NCI-H1436 (cell line): ENCODE measurements at regions not wholly inside any gene's neighbourhood (a gene's known extent, or its start where the extent isn't known, plus 50 kb on each side); places are given as distances from the start of the nearest gene placed in this dataset.

ENCODE experiments used
- DNase-seq: peaks from one replicate; lab custom pipeline; 2025; lab: John Stamatoyannopoulos, UW

DNA sequence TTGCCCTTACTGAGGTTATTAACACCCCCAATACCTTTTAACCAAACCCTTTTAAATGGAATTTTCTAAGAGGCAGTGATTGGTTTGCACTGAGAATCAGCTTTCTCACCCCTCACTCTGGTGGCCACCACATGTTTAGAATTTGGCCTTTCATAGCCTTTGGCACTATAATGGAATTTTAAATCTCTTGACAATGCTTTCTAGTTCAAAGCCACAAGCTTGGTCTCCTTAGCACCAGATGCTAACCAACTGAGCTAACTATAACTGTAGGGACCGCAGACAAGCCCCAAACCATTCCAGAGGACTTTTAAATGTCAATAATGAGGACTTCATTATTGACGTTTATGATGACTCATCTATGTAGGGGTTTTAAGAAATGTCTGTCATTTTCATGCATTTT lies 238.7 kb upstream of the SNX7 start:
- no peak for DNase-seq

DNA sequence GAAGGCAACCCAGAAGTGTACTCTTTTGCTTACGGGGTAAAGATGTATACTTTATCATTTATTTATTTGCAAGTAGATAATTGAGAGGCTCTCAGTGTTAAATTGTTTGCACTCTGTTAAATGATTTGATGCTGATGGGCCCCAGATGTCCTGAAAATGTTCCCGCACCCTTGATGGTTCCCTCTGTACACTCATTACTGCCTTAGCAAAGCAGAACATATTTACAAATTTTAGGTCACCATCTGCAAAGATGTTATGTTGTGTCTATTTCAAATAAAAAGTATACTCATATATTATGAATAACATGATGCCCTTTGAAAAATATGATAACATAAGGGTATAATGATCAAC lies 240.5 kb upstream of the SNX7 start:
- DNase-seq: no peak

DNA sequence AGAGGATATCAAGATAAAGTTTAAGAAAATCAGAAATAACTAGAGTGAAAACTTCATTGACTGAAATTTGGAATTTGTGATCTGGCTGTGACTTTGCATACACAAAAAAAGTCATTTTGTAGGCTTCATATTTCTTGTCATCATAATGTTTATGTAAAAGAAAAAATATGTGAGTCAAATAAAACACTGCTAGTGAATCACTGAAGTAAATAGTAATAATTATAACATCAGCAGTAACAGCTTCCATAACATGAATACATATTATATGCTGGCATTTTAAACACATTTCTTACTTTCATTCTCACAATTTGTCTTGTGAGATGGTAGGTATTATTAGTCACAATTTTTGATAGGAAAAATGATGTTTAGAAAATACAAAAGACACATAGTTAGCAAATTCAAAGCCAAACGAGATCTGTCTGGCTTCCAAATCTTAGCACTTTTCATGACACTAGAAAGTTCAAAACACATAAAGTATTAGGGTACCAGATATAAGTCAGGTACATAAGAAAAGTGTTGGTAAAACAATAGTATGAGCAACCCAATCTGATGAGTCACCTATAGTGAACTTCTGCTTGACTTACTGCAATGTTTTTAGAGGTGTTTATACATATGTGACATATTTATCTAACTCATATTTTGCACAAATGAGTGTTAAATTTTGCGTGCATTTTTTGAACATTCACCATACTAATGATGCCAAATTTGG lies 241.0 kb upstream of the SNX7 start:
- DNase-seq: no peak

DNA sequence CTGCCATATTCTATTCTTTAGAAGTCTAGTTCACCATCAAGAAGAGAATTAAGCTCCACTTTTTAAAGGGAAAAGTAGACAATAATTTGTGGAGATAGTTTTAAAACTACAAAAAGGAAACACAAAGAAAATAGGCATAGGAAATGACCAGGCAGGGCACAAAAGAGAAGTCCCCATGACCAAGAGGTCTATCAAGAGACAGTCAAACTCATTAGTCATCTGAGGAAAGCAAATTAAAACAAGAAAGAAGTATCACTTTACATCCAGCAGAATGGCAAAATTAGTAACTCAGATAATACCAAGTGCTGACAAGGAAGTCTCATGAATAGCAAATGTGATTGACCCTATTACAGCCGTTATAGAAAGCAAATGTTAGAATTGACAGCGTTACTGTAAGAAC lies 243.7 kb upstream of the SNX7 start:
- DNase-seq: no peak

DNA sequence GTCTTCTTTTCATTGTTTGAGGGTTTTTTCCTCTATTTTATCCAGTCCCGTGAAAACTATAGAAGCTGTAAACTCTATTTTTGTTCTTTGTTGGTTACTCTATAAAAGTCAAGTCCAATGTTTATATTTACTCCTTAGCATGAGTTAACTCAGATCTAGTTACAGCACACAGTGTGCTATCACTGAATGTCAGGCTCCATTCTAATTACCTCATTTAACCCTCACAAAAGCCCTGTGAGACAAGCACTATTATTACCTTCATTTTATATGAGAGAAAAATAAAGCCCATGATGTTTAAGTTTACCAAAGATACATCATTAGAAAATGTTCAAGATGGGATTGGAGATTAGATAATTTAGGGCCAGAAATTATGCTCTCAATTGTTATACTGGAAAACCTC lies 251.4 kb upstream of the SNX7 start:
- peak; percentile 43 for DNase-seq

DNA sequence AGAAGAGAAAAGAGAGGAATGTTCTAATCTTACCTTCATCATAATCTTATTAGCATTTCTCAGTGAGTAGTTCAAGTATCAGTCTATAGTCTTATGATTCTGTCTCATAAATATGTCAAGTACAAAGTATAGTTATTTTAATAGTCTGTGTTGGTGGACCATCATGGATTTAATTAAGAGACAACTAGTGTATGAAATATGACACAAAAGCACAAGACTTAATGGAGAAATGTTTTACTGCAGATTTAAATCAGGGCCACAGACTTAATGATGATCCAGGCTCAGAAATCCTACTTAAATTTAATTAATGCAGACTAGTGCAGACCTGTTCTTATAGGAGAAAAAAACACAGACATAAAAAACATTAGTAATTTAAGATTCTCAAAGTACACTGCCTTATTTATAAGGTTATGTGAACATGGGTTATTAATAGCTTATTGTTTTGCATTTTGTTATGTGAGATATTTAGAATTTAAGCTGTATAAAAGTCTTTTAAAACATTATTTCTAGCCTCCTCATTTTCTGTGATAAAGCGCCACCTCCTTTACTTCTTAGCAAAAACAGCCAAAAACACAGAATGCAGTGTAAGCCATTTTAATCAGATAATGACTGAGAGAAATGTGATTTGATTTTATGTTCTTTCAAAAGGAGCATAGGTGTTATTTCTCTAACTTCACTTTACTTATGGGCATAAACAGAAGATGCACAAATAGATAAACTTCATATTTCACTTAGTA lies 255.0 kb upstream of the SNX7 start:
- no peak for DNase-seq

DNA sequence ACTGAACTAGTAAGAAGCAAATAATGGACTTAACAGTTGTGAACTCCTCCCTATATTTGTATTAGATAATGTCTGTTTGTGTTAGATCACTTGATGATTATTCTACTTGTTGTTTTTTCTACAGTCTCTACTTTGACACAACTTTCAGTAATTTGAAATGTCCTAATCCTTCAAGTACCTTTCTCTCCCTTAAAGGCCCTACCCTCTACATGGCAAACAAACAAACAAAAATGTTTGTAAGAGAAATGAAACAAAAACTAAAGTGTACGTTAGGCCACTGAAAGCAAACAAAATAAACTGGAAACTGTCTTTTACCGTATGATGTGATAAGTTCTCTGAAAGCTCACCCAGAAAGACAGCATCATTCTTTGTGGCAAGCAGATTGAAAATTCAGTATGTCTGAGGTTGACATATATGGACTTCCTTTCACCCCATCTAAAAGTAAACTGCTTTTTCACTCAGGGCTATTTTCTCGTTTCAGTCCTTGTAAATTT lies 255.9 kb upstream of the SNX7 start:
- no peak for DNase-seq

DNA sequence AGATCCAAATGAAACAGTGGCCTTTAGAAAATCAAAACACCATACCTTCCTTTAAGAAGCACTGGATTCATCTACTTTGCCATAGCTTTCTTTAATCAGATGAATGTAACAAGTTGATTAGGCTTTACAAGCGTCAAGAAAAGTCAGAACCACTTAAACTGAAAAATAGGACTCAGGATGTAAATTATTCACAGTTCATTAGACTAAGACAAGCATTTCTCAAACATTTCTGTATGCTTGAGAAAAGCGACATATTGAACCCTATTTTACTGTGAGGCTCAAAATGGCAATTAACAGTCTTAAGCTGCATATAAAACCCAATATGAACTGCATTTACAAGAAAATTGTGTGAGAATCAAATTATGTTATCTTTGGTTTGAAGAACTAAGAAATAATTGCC lies 256.7 kb upstream of the SNX7 start:
- DNase-seq: no peak

DNA sequence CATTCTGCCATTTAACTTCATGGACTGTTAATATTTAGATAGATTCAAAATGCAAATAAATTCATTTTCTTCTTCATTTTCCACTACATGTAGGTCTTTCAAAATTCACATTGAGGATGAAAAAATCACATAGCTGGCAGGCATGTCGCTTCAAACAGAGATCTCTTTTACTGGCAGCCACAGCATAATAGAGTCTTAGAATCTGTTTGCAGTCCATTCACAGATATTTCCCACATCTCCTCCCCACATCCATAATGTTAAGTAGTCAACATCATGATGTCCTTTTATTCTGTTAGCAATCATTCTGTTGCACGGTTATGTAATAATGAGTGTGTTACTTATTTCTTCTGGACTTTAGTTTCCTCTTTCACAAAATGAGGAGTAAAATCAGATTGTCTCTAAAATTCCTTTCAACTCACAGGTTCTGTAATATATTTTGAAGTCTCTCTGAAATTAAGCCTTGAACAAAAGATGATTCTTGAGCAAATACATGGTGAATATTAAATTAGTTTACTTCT lies 257.5 kb upstream of the SNX7 start:
- no peak for DNase-seq

DNA sequence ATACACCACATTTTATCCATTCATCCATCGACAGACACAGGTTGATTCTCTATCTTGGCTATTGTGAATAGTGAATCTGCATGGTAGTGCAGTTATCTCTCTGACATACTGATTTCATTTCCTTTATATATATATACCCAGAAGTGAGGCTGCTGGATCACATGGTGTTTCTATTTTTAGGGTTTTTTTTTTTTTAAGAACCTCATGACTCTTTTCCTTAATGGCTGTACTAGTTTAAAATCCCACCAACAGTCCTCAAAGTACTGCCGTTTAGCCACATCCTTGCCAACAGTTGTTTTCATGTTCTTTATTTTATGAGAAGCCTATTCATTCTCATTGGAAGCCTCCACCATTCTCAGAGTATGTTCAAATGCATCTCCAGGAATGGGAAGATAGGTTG lies 258.7 kb upstream of the SNX7 start:
- DNase-seq: no peak

DNA sequence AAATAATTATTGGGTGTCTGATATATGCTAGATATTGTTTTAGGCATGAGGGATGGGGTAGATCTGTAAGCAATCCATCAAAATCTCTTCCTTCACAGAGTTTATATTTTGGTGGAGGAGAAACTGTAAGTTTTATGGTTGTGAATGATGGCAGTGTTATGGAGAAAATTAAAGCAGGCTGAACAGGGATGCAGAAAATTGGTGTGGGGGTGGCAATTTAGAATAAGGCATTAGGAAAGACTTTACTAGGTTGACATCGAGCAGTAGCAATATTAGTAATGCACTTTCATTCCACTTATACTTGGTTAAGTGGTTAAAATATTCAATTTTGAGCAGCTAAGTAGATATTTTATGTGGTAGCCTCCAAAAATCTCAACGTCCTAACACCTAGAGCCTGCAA lies 261.1 kb upstream of the SNX7 start:
- no peak for DNase-seq

DNA sequence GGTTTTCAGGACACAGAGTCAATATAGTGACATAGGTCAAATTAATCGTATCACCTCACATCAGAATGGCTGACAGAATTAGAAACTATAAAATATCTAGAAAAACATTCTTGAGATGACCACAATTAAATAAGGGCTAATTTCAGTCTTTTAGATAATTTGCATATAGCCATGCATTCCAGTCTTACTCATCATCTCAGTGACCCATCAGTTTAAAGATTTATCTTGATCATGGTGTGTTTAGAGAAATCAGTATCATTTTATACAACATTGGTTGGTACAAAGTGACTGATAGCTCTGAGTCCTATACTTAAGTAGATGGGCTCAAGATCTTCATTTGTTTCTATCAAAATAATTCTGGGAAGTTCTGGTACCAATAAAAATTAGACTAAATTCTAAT lies 262.3 kb upstream of the SNX7 start:
- no peak for DNase-seq

DNA sequence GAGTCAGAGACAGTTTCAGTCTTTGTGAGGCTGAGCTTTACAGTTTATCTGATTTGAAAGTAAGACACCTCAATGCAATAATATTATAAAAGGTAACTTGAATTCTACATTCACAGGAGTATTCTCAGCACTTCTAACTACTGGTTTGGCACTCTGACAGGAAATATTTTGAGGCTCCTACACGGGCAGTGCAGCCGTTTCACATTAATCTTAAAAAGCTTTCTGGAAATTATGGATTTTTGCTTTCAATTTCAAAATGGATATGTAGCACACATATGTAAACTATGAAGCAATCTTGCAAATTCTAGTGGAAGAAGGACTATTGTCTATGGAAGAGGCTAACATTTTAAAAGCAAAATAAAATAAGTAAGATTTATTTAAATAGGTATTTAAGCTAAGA lies 262.9 kb upstream of the SNX7 start:
- DNase-seq: no peak

DNA sequence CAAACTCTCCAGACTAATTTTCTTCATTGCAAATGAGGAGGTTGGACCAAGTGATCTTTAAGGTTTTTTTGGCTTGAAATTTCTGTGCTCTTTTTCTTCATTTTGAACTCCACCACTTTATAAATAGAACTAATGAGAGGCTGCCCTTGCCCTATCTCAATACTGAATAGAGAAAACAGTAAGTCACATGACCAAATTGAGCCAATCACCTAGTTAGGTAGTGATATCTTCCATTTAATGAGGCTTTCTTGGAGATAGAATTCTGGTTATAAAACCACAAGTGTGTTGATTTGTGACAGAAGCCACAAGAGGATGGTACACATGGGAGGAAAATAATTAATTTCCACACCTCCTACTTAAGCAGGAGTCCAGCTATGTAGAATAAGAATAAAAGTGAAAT lies 263.4 kb upstream of the SNX7 start:
- DNase-seq: no peak

DNA sequence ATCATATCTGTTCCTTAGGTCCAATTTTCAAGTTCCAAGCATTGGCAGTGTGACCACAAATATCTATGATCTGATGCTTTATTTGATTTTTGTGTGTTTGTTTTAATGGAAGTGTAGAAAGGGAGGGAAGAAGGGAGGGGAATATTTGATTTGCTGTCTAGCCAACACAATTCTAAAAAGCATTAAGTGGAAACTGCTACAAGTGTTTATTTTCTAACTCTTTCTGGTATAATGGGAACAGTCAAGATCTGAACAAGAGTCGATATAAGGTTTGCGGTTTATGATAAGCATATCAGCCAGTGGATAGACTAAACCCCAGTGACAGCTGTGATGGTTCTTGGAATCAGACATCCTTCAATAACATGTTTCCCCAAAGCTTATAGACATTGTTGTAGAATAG lies 267.8 kb upstream of the SNX7 start:
- no peak for DNase-seq

DNA sequence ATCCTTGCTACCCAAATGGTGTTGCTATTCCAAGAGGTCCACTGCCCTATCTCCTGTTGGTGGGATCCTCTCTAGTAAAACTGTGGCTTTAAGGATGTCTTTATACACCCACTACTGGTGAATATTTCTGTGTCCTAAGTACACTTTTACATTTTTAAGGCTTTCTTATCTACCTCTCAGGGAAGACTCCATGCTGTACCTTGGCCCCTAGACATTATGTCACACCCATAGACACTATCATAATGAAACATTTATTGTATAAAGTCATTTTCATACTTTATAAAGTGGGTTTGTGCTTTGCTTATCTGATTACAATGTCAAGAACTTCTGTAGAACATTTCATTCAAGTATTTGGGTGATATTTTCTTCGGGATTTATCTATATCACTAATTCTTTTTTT lies 270.3 kb upstream of the SNX7 start:
- no peak for DNase-seq

DNA sequence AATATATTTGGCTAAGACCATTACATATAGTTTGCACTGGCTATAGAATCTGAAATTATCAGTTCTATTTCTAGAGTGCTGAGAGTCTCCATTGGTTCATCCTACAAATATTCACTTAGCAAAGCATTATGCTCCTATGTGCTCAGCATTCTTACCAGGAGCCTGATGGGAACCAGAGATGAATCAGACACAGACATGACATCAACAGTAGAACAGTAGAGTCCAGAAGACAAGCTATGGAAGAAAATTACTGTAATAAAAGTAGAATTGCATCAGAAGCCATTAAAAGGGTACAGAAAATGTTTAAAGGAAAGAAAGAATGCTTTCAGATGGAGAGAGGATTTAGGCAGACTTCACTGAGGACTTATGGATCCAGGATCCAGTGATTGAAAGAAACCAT lies 271.7 kb upstream of the SNX7 start:
- no peak for DNase-seq

DNA sequence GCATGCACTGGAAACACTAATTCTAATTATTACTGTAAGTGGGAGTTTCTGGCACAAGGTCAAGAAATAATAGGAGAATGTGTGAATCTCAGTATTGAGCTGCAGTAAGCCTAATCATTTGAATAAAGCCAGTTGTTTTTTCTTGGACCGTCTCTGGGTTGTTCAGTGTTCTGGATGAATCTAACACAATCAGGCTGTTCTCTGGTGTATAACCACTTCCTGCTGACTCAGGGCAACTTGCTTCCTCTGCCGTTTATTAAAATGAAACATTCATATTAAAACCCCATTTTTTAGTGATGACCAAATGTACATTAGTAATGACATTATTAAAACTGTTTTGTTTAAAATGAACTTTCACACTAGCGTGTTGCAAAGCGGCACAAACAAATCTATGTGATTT lies 273.1 kb upstream of the SNX7 start:
- DNase-seq: no peak

DNA sequence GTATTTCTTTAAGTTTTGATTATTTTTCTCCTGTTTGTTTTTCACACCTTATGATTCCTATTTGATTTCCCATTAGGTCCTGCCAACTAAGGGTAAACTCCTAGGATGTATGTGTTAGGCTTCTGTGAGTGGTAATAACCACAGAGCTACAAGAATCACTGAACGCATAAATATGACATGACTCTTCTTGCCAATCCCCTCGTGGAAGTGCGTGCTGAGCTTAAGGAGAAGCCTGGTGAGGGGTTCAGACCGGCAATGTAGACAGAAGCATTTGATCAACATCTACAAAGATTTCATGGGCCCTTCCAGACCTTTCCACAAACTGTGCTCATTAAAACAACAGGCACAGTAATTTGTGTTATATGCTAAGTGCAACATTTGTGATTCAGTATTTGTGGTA lies 273.8 kb upstream of the SNX7 start:
- no peak for DNase-seq

DNA sequence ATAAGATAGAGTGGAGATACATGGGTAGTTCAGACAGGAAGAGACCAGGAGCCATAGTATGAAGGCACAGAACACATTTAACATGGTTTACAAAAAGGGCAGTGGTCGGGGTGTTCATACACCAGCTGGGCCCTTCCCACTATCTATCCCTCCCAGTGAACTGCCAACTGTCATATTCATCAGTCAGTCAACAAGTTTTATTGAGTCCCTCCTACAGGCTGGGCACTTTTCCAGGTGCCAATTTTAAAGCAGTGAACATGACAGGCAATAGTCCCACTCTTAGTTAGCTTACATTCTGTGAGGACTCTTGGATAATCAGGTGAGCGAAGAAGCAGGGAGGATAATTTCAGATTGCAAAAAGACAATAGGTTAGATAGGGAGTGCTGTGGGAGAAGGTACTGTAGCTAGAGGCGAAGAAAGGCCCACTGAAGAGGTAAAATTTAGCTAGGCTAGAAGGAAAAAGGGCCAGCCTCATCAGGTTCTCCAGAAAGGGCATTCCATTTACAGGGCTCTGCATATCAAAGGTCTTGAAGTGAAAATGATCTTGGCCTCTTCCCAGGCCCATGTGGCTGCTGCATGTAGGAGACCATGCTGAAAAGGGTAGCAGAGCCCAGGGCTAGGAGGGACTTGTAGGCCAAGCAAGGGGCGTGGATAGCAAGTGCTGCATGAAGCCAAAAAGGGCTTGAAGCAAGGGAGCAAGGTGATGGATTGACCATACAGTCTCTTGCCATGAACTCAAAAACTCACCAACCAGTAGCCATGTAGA lies 274.7 kb upstream of the SNX7 start:
- no peak for DNase-seq

DNA sequence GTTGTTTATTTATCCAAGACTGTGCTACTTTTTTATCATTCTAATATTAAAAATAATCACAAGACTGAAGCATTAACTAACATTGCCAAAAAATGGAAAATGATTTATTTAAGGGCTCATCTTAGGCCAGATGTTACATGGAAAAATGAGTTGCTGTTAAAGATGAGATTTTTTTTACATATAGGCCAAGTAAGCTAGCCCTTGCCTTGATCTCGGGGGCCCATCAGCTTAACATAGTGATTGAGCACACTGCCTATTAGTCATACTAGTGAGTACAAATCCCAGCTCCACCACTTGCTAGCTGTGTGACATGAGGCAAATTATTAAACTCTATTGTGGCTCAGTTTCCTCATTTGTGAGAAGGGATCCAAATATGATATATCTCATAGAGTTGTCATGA lies 275.9 kb upstream of the SNX7 start:
- no peak for DNase-seq

DNA sequence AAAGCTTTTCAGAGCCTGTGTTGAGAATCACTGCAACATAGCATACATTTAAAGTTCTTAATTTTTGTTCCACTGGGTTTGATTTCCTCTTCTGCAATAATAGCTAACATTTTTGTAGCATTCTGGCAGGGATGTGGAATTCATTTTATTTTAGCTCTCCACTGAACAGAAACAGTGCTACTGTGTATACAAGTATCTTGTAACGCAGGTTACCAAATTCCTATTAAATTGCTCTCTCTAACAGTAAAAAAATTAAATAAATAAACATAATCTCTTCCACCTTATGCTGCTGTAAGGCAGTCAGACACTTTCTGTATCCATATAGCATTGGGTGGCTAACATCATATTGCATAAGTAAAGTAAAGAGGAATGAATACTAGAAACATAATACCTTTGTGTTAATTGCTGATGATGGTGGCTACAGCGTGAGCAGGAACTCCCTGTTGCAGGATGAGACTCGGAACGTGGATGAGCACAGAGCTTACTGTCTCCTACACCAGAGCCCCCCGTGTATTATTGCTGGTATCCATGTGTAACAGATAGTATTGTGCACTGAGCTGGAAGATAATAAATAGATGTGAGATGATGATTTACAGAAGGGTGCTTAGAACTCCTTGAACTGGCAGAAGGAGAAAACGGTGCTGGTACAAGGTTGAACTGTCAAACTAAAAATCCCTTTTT lies 276.9 kb upstream of the SNX7 start:
- DNase-seq: no peak
